Osteoblast (primary cell): ENCODE measurements at regions not wholly inside any gene's neighbourhood (a gene's known extent, or its start where the extent isn't known, plus 50 kb on each side); places are given as distances from the start of the nearest gene placed in this dataset.
A peak's percentile ranks its signal among the peaks of the same experiment; 100 is the strongest.

Experiments
- DNase-seq: peaks from one replicate; pipeline ENCODE4 v3.0.0; 2011; ENCODE audit warnings: low spot score, mixed read lengths; ENCODE audit not compliant: insufficient read length; ENCODE audit errors: missing footprints
- H2AFZ ChIP-seq: 2 replicates; pipeline ENCODE4 v1.6.0; 2011; ENCODE audit warnings: mild to moderate bottlenecking, low read length
- H3K27ac ChIP-seq: 2 replicates; pipeline ENCODE4 v1.5.1; 2011; ENCODE audit warnings: mild to moderate bottlenecking, low read depth, low read length, moderate library complexity
- H3K27me3 ChIP-seq: 2 replicates; pipeline ENCODE4 v1.6.0; 2012; ENCODE audit warnings: mild to moderate bottlenecking, control low read depth, inconsistent platforms, low read length, moderate library complexity; ENCODE audit not compliant: insufficient read depth
- H3K36me3 ChIP-seq: 2 replicates; pipeline ENCODE4 v1.5.1; 2011; ENCODE audit warnings: mild to moderate bottlenecking, low read length, control low read depth, moderate library complexity; ENCODE audit not compliant: insufficient read depth
- H3K4me1 ChIP-seq: 2 replicates; pipeline ENCODE4 v1.5.1; 2011; ENCODE audit warnings: mild to moderate bottlenecking, low read length, control low read depth, moderate library complexity; ENCODE audit not compliant: insufficient read depth
- H3K4me2 ChIP-seq: 2 replicates; pipeline ENCODE4 v1.6.0; 2011; ENCODE audit warnings: mild to moderate bottlenecking, low read length; ENCODE audit not compliant: insufficient read depth
- H3K4me3 ChIP-seq: fragments of 200-600 bp; sonication (generic); 3 replicates; pipeline ENCODE4 v1.5.1; 2012; ENCODE audit warnings: mild to moderate bottlenecking, low read length, inconsistent platforms; ENCODE audit not compliant: insufficient read depth
- H3K79me2 ChIP-seq: 2 replicates; pipeline ENCODE4 v1.6.0; 2012; ENCODE audit warnings: mild to moderate bottlenecking, low read length, control low read depth, inconsistent platforms; ENCODE audit not compliant: insufficient read depth
- H3K9me3 ChIP-seq: 2 replicates; pipeline ENCODE4 v1.5.1; 2011; ENCODE audit warnings: low read depth, low read length, control low read depth
- H4K20me1 ChIP-seq: 2 replicates; pipeline ENCODE4 v1.6.0; 2012; ENCODE audit warnings: mild to moderate bottlenecking, low read length, control low read depth; ENCODE audit not compliant: insufficient read depth
- CTCF ChIP-seq: IDR thresholded peaks from 2 replicates; pipeline ENCODE4 v1.5.1; 2011; ENCODE audit warnings: mild to moderate bottlenecking, low read depth, low read length, moderate library complexity; ENCODE audit errors: extremely low read depth

- H3K27ac ChIP-seq = no peak overlapping the region
- no peaks in the 10 kb centered on the region for H4K20me1 ChIP-seq
- H3K4me2 ChIP-seq = no peak overlapping the region
- DNase-seq = no peak
- no peaks in the 10 kb centered on the region for H3K79me2 ChIP-seq
- no peak overlapping the region for H2AFZ ChIP-seq
- no peaks in the 10 kb centered on the region for H3K36me3 ChIP-seq
- H3K27me3 ChIP-seq = no peaks in the 10 kb centered on the region
- TF ChIP-seq CTCF = no peak
- H3K4me1 ChIP-seq = no peaks in the 10 kb centered on the region
- no peak overlapping the region for H3K4me3 ChIP-seq
- no peaks in the 10 kb centered on the region for H3K9me3 ChIP-seq
These were observed 482.8 kb downstream of the DISC1 start for GRCh38 chr1:232109391-232109790.

- Histone ChIP-seq H3K36me3 (no peaks in the 10 kb centered on the region), H3K27ac (no peak overlapping the region), H3K4me1 (no peaks in the 10 kb centered on the region), H3K4me2 (no peak overlapping the region), H3K9me3 (no peaks in the 10 kb centered on the region), H4K20me1 (no peaks in the 10 kb centered on the region), H3K27me3 (no peaks in the 10 kb centered on the region), H2AFZ (no peak overlapping the region), H3K79me2 (no peaks in the 10 kb centered on the region), H3K4me3 (no peak overlapping the region)
- no peak for TF ChIP-seq CTCF
- DNase-seq = peak; percentile 8
These were observed 482.0 kb downstream of the DISC1 start for GRCh38 chr1:232108598-232108997.

GRCh38 chr1:232106415-232106814, 479.8 kb downstream of the DISC1 start:
- no peaks in the 10 kb centered on the region for H4K20me1 ChIP-seq
- no peak overlapping the region for H3K4me2 ChIP-seq
- TF ChIP-seq CTCF = no peak
- no peak overlapping the region for H3K27ac ChIP-seq
- H3K9me3 ChIP-seq = no peaks in the 10 kb centered on the region
- no peaks in the 10 kb centered on the region for H3K36me3 ChIP-seq
- no peaks in the 10 kb centered on the region for H3K79me2 ChIP-seq
- no peak overlapping the region for H2AFZ ChIP-seq
- DNase-seq = no peak
- H3K27me3 ChIP-seq = no peaks in the 10 kb centered on the region
- H3K4me1 ChIP-seq = no peaks in the 10 kb centered on the region
- H3K4me3 ChIP-seq = no peak overlapping the region

DNA sequence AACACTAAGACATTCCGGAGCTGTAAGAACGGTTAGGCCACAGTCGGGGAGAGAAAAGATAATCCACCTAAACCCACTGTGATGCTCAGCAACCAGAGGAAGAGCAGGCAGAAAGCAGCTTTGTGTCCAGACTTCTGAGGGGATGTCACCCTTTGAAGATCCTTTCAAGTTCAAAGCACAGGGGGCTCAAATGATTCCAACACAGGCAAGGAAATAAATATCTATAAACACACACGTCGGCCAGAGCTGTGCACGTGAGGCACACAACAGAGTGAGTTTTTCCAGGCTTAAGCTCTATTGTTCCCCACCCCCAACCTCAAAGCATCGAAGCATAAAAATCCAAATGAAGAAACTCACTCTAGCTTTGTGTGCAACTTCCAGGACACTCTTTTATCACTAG, 479.0 kb downstream of the DISC1 start:
- TF ChIP-seq CTCF = no peak
- Histone ChIP-seq H4K20me1 (no peaks in the 10 kb centered on the region), H3K4me3 (no peak overlapping the region), H3K36me3 (no peaks in the 10 kb centered on the region), H3K27ac (no peak overlapping the region), H3K4me1 (no peaks in the 10 kb centered on the region), H3K27me3 (no peaks in the 10 kb centered on the region), H2AFZ (no peak overlapping the region), H3K9me3 (no peaks in the 10 kb centered on the region), H3K4me2 (no peak overlapping the region), H3K79me2 (no peaks in the 10 kb centered on the region)
- no peak for DNase-seq
